ES-I3 (cell line): ENCODE measurements at regions not wholly inside any gene's neighbourhood (a gene's known extent, or its start where the extent isn't known, plus 50 kb on each side); places are given as distances from the start of the nearest gene placed in this dataset.

ENCODE experiments used
- H3K36me3 ChIP-seq: 2 replicates; pipeline ENCODE4 v1.6.1; 2013; ENCODE audit warnings: mild to moderate bottlenecking, low read length, control low read depth, moderate library complexity; ENCODE audit not compliant: insufficient read depth
- H3K4me1 ChIP-seq: 2 replicates; pipeline ENCODE4 v1.6.1; 2013; ENCODE audit warnings: mild to moderate bottlenecking, control low read depth, low read length; ENCODE audit not compliant: insufficient read depth
- H3K9ac ChIP-seq: 2 replicates; pipeline ENCODE4 v1.6.1; 2013; ENCODE audit warnings: low read depth, mild to moderate bottlenecking, low read length, moderate library complexity
- H3K9me3 ChIP-seq: 2 replicates; pipeline ENCODE4 v1.6.1; 2013; ENCODE audit warnings: mild to moderate bottlenecking, low read length, moderate library complexity; ENCODE audit not compliant: control insufficient read depth, insufficient read depth

DNA sequence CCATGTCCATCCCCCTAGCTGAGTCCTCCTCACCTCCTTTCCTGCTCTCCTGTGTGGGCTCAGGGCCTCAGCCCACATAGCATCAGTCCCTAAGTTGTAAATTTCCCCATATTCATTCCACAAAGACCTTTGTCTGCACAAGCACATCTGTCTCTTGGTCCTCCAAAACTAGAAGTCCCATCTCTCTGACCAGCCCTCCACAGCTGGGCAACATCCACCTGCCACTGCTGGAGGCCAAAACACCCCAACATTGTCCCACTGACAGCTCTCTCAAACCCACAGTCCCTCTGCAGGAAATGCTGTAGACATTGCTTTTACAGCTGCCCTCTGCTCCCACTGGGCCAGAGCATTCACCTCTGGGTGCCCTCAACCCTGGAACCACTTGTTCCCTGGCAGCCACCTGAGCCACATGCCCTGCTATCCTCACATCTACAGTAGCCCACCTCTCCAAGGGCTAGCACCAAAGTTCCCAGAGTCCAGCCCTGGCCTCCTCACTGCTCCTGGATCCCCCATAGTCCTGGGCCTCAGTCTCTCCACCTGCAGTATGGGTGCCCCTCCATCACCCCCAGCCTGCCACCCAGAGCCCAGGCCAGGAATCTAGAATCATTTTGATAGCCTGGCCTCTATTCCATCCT lies 1722.7 kb downstream of the TP53TG3F start:
- Histone ChIP-seq H3K9ac (no peak overlapping the region), H3K36me3 (no peaks in the 10 kb centered on the region), H3K9me3 (no peaks in the 10 kb centered on the region), H3K4me1 (no peaks in the 10 kb centered on the region)

DNA sequence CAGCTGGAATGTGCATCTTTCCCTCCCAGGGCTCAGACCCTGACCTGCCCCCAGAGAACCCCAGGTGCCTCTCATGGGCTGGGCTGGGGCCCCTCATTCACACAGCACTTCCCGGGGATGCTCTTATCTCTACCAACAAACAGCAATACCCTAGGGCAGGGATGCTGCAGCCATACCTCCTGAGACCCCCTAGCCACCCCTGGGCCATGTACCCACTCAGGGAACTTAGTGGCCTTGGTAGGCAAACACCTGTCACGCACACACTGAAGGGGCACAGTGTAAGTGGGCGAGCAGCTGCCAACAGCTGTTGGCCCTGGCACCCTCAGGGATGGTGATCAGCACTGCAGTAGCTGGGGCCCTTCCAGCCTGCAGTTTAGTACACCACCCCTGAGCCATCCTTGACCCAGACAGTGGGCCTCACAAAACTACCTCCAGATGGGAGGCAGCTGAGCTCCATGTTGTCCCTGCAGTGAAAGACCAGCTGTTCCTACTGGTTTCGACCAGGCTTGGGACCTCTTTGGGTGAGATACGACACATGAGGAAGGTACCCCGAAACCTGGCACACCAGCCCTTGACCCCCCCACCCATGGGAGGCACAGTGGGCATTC lies 1723.6 kb downstream of the TP53TG3F start:
- Histone ChIP-seq H3K36me3 (no peaks in the 10 kb centered on the region), H3K4me1 (no peaks in the 10 kb centered on the region), H3K9me3 (no peaks in the 10 kb centered on the region), H3K9ac (no peak overlapping the region)

DNA sequence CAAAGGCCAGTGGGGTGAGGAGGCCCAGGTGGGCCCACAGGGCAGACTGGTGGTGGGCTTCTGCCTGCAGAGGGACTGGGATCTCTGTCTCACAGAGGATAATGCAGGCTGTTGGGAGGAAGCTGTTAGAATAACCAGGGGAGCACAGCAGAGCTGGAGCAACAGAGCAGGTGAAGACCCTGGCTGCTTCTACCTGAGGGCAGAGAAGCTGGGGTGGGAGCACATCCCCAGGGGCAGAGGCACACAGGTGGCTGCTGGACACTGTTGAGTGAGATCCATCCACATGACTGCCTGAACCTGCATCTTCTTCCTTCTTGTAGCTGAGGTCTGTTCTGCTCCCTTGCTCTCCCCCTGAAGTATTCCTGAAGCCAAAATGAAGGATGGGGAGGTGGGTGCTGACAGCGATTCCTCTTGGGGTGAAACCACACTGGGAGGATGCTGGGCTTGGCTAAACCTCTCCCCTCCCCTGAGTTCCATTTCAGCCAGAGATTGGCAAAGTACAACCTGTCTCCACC lies 1725.0 kb downstream of the TP53TG3F start:
- Histone ChIP-seq H3K4me1 (no peaks in the 10 kb centered on the region), H3K9ac (no peak overlapping the region), H3K9me3 (no peaks in the 10 kb centered on the region), H3K36me3 (no peaks in the 10 kb centered on the region)

DNA sequence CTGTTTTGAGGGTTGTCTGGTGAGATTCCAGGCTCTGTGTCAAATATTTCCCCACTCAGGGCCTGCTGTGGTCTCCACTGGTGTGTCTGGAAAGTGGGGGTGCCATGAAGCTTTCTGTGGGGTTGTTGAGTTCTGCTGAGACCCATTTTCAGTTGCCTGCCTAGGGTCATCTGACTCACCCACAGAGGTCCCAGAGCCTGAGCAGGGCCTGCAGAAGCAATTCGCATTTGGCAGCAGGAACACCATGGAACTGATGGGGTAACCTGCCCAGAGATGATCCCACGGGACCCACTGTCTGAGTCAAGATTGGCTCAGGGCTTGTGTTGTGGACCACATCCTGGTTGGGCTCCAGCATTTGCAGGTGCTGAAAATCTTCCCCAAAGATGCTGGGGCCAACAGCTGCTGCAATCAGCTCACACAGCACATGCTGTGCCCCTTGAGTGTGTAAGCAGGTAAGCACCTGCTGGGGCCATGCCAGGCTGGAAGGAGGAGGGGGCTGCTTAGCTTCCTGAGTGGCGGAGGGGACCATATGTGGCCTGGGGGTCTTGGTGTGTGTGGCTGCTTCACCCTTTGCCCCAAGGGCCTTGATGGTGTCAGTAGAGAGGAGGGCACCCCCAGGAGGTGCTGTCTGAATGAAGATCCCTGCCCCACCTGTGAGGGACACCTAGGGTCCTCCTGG lies 1726.1 kb downstream of the TP53TG3F start:
- Histone ChIP-seq H3K9ac (no peak overlapping the region), H3K36me3 (no peaks in the 10 kb centered on the region), H3K9me3 (no peaks in the 10 kb centered on the region), H3K4me1 (no peaks in the 10 kb centered on the region)

DNA sequence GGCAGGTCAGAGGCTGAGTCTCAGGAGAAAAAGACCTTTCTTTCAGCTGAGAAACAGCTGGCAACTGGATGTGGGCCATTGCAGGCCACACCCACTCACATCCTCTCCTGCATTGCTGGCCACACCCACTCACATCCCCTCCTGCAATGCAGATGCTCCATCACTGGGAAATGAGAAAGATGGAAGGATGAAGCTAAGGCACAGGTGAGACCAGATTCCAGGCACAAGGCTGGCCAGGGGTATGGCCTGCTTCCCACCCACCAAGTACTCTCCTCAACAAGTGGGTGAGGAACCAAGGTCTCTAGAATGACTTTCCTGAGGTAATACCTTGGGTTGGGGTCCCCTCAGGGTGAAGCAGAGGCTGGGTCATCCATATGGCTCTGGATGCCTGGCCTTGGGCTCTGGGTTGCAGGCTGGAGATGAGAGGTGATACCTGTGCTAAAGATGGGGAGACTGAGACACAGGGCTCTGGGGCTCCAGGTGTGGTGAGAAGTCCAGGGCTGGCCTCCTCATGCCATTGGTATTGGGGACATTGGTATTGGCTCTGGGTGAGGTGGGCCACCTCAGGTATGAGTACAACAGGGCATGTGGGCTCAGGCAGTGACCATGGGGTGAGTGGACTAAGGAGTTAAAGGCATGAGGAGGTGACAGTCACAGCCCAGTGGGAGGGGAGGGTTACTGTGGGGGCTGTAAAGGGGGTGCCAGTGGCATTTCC lies 1726.8 kb downstream of the TP53TG3F start:
- no peak overlapping the region for H3K9ac ChIP-seq
- H3K9me3 ChIP-seq: no peaks in the 10 kb centered on the region
- H3K36me3 ChIP-seq: no peaks in the 10 kb centered on the region
- H3K4me1 ChIP-seq: no peaks in the 10 kb centered on the region

DNA sequence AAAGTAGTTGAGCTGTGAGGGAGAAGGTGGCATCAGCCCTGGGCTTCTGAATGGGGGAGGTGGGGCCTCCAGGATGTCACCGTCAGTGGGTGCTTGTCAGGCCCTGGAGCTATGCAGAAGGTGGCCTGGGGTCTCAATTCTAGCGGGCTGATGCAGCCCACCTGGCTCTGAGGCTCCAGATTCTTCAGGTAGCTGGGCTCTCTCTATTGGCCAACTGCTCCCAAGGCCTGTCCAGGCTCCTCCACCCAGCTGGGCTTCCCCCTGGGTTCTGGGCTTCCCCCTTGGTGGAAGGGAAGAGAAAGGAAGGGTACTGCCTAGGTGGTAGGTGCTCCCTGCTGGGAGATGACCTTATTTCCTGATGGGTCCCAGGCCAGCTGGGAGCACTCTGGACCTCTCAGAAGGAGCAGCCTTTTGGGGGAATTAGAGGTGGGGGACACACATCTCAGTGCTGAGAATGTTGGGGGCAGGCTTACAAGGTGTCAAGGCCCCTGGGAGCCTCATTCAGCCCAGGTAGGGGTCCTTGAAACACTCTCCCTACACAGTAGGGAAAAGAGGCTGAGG lies 1728.3 kb downstream of the TP53TG3F start:
- H3K4me1 ChIP-seq: no peaks in the 10 kb centered on the region
- no peak overlapping the region for H3K9ac ChIP-seq
- H3K9me3 ChIP-seq: no peaks in the 10 kb centered on the region
- no peaks in the 10 kb centered on the region for H3K36me3 ChIP-seq

DNA sequence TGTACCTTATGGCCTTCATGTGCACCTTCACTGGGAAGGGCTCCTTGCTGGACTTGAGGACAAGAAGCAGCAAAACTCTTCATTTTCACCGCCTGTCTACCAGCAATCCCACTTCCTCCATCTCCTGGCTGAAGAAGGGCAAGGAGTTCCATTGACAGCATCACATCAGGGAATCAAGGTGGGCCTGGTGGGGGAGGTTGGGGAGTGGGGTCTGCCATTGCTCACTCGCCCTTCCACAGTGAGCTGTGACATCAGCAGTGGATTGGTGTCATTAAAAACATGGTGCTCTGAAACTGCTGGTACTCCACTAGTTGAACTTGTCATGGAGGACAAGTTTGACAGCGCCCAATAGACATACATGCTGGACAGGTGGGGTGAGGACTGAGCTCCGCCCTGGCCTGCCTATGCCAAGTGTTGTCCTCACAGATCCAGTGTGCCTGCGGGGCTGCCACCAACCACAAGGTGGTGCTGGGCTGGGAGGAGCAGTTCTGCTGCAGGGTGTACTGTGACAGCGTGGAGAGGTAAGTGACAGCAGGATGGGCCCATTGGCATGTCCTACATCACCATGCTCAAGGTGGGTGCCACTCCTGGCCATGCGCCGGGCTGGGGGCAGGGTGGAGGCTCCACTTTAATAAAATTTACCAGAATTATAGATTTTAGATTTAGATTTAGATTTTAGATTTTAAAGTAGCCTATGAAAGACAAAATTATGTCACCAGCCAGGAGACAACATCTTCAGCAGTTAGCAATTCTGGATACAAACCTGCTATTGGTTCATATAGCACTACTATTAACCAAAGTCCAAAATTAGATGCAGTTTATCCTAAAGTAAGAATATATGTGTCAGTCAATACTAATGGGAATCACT lies 1729.1 kb downstream of the TP53TG3F start:
- no peaks in the 10 kb centered on the region for H3K36me3 ChIP-seq
- H3K4me1 ChIP-seq: no peaks in the 10 kb centered on the region
- H3K9ac ChIP-seq: no peak overlapping the region
- no peaks in the 10 kb centered on the region for H3K9me3 ChIP-seq

DNA sequence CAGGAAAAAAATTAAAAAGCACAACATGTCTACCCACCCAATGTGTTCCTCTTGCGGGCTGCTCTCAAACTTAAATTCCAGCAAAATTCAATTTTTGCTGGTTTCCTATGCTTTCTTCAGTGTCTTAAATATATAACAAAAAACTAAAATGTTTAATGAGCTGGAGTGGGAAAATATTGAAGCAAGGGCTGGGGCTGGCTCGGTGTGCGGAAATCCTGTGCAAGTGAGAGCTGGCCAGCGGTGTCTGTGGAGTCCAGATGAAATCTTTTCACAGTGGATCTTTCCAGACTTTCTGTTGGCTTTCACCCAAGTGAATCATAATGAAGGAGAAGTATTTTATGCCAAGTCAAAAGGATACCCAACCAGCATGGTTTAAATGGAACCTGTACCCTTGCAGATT lies 1733.6 kb downstream of the TP53TG3F start:
- no peaks in the 10 kb centered on the region for H3K36me3 ChIP-seq
- no peak overlapping the region for H3K9ac ChIP-seq
- no peaks in the 10 kb centered on the region for H3K9me3 ChIP-seq
- H3K4me1 ChIP-seq: no peaks in the 10 kb centered on the region

DNA sequence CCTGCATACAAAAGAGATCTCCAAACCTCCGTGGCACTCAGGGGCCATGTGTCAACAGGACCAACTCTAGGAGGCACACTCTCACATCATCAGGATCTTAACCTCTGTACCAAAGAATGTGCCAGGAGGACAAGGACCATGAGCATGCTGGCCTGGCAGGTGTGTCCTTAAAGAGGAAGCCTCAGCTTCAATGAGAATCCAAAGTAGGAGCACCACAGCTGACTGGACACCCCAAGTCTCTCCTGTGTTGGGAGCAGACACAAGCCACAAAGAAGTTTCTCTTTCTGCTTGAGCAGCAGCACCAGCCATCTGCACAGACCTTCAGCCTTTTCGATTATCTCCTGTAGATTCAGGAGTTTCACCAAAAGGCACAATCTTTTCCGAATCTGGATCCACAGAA lies 1734.5 kb downstream of the TP53TG3F start:
- Histone ChIP-seq H3K9ac (no peak overlapping the region), H3K4me1 (no peaks in the 10 kb centered on the region), H3K36me3 (no peaks in the 10 kb centered on the region), H3K9me3 (no peaks in the 10 kb centered on the region)

DNA sequence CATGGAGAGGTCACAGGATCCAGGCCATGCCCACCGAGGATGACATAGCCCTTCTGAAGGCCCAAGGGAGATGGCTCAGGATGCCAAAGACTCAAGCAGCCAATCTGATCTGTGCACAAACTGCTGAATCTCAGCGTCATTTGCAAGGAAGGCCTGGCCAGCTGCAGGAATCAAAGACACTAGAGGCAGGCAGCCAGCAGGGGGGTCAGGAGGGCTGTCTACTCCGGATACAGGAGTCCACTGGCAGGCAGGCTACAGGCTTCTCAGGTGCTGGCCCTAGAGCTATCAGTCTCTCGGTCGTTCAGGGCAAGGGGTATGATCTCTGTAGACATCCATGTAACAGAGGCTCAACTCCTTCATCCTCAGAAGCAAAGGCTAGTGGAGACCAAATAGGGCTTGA lies 1735.3 kb downstream of the TP53TG3F start:
- Histone ChIP-seq H3K9me3 (no peaks in the 10 kb centered on the region), H3K4me1 (no peaks in the 10 kb centered on the region), H3K36me3 (no peaks in the 10 kb centered on the region), H3K9ac (no peak overlapping the region; the same call in 1 of the 2 replicates)

DNA sequence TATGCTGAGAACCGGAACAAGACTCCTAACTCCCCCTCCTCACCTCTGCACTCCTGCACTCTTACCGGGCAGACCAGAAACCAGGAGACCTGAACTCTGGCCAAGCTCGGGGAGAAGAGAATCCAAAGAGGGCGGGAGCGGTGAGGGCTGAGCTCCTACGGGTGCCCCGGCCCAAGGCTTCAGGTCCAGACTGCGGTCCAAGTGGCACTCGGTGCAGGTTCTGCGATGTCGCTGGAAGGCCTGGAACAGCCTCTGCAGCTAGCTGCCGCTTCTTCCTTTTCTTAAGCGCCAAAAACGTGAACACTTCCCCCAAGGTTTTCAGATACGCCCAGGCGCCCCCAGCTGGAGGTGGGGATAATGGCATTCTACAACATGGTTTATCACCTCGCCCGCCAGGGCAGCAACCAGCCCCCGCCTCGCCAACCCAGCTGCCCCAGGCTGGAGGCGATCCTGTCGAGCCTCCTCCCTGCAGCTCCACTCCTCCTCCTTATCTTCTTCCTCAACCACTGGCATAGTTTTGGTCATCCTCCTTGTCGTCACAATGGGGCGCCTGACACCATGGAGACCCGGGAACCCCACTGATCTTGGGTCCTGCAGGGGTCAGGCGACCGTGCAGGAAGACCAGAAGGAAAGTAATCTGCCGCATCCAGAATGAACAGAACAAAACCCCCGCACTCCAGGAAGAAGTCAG lies 1735.9 kb downstream of the TP53TG3F start:
- Histone ChIP-seq H3K36me3 (no peaks in the 10 kb centered on the region), H3K4me1 (no peaks in the 10 kb centered on the region), H3K9me3 (no peaks in the 10 kb centered on the region), H3K9ac (peak overlapping the region; percentile 33; the same call in 1 of the 2 replicates)

DNA sequence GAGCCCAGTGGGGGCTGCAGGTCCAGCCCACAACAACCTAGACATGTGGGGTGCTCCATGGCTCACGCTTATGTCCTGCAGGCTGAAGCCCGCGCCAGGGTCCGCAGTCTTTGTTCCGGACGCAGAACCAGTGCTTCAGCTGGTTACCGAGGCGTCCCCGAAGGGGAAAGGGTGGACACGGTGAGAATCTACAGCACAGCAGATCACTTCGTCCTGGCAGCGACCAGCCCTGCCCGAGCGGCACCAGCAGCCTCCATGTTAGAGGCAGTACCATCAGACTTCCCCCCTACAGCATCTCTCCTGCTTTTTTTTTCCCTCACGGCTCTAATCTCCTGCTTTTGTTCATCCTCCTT lies 1736.4 kb downstream of the TP53TG3F start:
- Histone ChIP-seq H3K9me3 (no peaks in the 10 kb centered on the region), H3K36me3 (no peaks in the 10 kb centered on the region), H3K4me1 (no peaks in the 10 kb centered on the region), H3K9ac (no peak overlapping the region; the same call in 1 of the 2 replicates)

DNA sequence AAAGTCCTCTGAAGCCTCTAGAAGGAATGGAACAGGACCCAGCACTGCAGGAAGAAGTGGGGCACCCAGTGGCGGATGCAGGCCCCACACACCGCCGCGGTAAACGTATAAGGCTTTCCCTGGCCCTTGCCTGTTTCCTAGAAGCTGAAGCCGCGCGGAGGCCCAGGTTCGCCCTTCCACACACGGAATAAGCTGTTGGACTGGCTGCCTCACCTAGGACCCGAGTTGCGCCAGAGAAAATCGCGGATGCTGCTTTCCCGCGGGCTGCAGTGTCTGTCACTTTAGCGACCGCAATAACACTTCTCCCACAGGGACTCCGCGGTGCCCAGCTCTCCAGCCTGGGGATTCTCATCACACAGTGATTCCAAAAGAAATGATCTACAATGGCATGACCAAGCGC lies 1736.9 kb downstream of the TP53TG3F start:
- no peaks in the 10 kb centered on the region for H3K4me1 ChIP-seq
- H3K36me3 ChIP-seq: no peaks in the 10 kb centered on the region
- H3K9ac ChIP-seq: no peak overlapping the region; the same call in 1 of the 2 replicates
- no peaks in the 10 kb centered on the region for H3K9me3 ChIP-seq
